Brain microvascular endothelial cell (primary cell): ENCODE measurements at regions not wholly inside any gene's neighbourhood (a gene's known extent, or its start where the extent isn't known, plus 50 kb on each side); places are given as distances from the start of the nearest gene placed in this dataset.
A peak's percentile ranks its signal among the peaks of the same experiment; 100 is the strongest.

Source experiments
- DNase-seq: peaks from one replicate; pipeline ENCODE4 v3.0.0-alpha.2; 2020
- H3K27ac ChIP-seq: fragments of 250-450 bp; sonication (Bioruptor Pico); 2 replicates; pipeline ENCODE4 v1.5.1; 2020; ENCODE audit warnings: mild to moderate bottlenecking, moderate library complexity
- H3K27me3 ChIP-seq: fragments of 250-450 bp; sonication (Bioruptor Pico); replicated peaks from 2 replicates; pipeline ENCODE4 v1.5.1; 2020; ENCODE audit warnings: mild to moderate bottlenecking
- H3K36me3 ChIP-seq: fragments of 250-450 bp; sonication (Bioruptor Pico); replicated peaks from 2 replicates; pipeline ENCODE4 v1.5.1; 2020; ENCODE audit warnings: mild to moderate bottlenecking
- H3K4me3 ChIP-seq: 2 replicates; pipeline ENCODE4 v1.5.1; 2011; ENCODE audit warnings: low read depth, mild to moderate bottlenecking, control low read depth, low read length, moderate library complexity
- in situ Hi-C: cut with HindIII; loops from 2 replicates; pipeline ENCODE4 v1.10.0; 2017; ENCODE audit warnings: low sequenced_read_pairs, low pct_ligation_motif_present
- TF ChIP-seq, protein P1 (sequence below): IDR thresholded peaks from 2 replicates; pipeline ENCODE4 v1.5.1; 2011; ENCODE audit warnings: low read depth, mild to moderate bottlenecking, moderate library complexity, low read length, control low read depth, inconsistent platforms; ENCODE audit errors: missing control alignments

DNA sequence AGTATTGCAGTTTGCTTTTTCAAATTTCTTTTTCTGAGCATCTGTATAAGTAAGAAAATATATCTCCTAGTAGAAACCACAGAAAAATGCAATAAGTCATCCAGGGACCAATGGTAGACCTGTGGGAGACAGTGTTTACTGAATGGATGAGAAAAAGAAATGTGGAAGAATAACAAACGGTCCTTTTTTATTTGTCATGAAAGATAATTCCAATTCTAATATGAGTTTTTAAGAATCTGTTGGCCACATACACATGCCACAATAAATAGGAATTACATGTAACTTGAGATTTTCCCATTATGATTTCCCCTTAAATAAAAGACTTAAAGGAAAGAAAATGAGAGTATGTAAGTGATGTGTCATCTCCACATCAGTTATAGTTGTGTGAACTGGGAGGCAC is 107.7 kb upstream of the RAB27B start:
- Histone ChIP-seq H3K4me3 (no peak overlapping the region), H3K27me3 (no peaks in the 10 kb centered on the region)
- in situ Hi-C loops, result no loop called here

GRCh38 chr18:54726143-54726542 is 102.1 kb upstream of the RAB27B start:
- in situ Hi-C loops, result no loop called here
- Histone ChIP-seq H3K27me3 (no peaks in the 10 kb centered on the region), H3K4me3 (no peak overlapping the region)

More for the DNA sequence above, 107.7 kb upstream of the RAB27B start:
- DNase-seq, result no peak
- Histone ChIP-seq H3K27ac (no peak overlapping the region), H3K36me3 (no peaks in the 10 kb centered on the region)
- TF ChIP-seq, protein P1, sequence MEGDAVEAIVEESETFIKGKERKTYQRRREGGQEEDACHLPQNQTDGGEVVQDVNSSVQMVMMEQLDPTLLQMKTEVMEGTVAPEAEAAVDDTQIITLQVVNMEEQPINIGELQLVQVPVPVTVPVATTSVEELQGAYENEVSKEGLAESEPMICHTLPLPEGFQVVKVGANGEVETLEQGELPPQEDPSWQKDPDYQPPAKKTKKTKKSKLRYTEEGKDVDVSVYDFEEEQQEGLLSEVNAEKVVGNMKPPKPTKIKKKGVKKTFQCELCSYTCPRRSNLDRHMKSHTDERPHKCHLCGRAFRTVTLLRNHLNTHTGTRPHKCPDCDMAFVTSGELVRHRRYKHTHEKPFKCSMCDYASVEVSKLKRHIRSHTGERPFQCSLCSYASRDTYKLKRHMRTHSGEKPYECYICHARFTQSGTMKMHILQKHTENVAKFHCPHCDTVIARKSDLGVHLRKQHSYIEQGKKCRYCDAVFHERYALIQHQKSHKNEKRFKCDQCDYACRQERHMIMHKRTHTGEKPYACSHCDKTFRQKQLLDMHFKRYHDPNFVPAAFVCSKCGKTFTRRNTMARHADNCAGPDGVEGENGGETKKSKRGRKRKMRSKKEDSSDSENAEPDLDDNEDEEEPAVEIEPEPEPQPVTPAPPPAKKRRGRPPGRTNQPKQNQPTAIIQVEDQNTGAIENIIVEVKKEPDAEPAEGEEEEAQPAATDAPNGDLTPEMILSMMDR, result no peak

GRCh38 chr18:54734059-54734458 is 94.2 kb upstream of the RAB27B start:
- TF ChIP-seq, protein P1, result no peak
- Histone ChIP-seq H3K27me3 (no peaks in the 10 kb centered on the region), H3K36me3 (no peaks in the 10 kb centered on the region), H3K27ac (peak overlapping the region; percentile 55), H3K4me3 (no peak overlapping the region)
- in situ Hi-C loops, result no loop called here
- peak; percentile 93 for DNase-seq

More at GRCh38 chr18:54726143-54726542, 102.1 kb upstream of the RAB27B start:
- H3K27ac ChIP-seq, result no peak overlapping the region
- no peak for DNase-seq
- H3K36me3 ChIP-seq, result no peaks in the 10 kb centered on the region
- TF ChIP-seq, protein P1, result no peak

- H3K36me3 ChIP-seq, result no peaks in the 10 kb centered on the region
- no peak for DNase-seq
- in situ Hi-C loops, result no loop called here
- H3K4me3 ChIP-seq, result no peak overlapping the region
- TF ChIP-seq, protein P1, result no peak
- H3K27ac ChIP-seq, result no peak overlapping the region
- H3K27me3 ChIP-seq, result no peaks in the 10 kb centered on the region
These were observed 91.3 kb upstream of the RAB27B start for GRCh38 chr18:54736981-54737380.

- DNase-seq, result peak; percentile 34
- in situ Hi-C loops, result no loop called here
- TF ChIP-seq, protein P1, result no peak
- Histone ChIP-seq H3K27me3 (no peaks in the 10 kb centered on the region), H3K27ac (peak overlapping the region; percentile 41), H3K4me3 (no peak overlapping the region), H3K36me3 (no peaks in the 10 kb centered on the region)
These were observed 90.3 kb upstream of the RAB27B start for GRCh38 chr18:54737986-54738385.

DNA sequence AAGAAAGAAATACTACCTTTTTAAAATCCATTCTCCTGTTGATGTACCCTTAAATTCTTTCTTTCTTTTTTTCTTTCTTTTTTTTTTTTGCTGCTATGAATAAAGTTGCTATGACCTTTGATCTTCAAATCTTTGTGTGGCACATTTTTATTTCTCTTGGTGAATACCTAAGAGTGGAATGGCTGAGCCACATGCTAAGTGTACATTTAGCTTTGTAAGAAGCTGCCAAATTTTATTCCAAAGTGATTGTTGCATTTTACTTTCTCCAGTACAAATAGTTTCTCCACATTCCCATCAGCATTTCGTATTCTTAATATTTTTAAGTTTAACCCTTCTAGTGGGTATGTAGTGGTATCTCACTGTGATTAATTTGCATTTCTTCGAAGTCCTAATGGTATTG is 88.8 kb upstream of the RAB27B start:
- no peak for DNase-seq
- in situ Hi-C loops, result no loop called here
- Histone ChIP-seq H3K27ac (peak overlapping the region; percentile 38), H3K27me3 (no peaks in the 10 kb centered on the region), H3K36me3 (no peaks in the 10 kb centered on the region), H3K4me3 (no peak overlapping the region)
- TF ChIP-seq, protein P1, result no peak
